WI38 (cell line): ENCODE measurements at regions not wholly inside any gene's neighbourhood (a gene's known extent, or its start where the extent isn't known, plus 50 kb on each side); places are given as distances from the start of the nearest gene placed in this dataset.

Source experiments
- H3K4me3 ChIP-seq: 2 replicates; pipeline ENCODE4 v1.5.1; 2011; ENCODE audit warnings: low read depth, mild to moderate bottlenecking, control low read depth, low read length
- CTCF ChIP-seq: IDR thresholded peaks from 2 replicates; pipeline ENCODE4 v1.5.1; 2012; ENCODE audit warnings: low read depth, mild to moderate bottlenecking, control low read depth, low read length

DNA sequence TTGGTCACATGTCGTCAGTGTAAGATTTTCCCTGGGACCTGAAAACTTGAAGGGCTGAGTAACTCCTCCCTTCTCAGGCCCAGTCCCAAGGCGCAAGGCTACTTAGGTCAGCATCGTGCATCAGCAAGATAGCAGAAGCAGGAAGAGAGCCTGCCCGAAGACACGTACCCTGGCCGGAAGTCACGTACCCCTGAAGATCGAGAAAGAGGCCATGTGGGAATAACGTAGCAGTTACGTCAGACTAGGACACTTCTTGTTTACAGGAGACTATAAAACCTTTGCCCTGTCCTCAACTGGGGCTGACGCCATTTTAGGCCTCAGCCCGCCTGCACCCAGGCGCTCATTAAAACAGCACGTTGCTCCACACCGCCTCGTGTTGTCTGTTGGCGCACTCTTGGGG lies 114.3 kb upstream of the GALNT17 start:
- no peak overlapping the region for H3K4me3 ChIP-seq
- TF ChIP-seq CTCF = no peak

GRCh38 chr7:71019706-71020105 lies 112.2 kb upstream of the GALNT17 start:
- no peak for TF ChIP-seq CTCF
- H3K4me3 ChIP-seq = no peak overlapping the region

- H3K4me3 ChIP-seq = no peak overlapping the region
- TF ChIP-seq CTCF = no peak
Observed at GRCh38 chr7:71021131-71021530, 110.8 kb upstream of the GALNT17 start.

- no peak for TF ChIP-seq CTCF
- no peak overlapping the region for H3K4me3 ChIP-seq
Observed at GRCh38 chr7:71026680-71027079, 105.3 kb upstream of the GALNT17 start.

GRCh38 chr7:71034243-71034642 lies 97.7 kb upstream of the GALNT17 start:
- TF ChIP-seq CTCF = no peak
- H3K4me3 ChIP-seq = no peak overlapping the region

DNA sequence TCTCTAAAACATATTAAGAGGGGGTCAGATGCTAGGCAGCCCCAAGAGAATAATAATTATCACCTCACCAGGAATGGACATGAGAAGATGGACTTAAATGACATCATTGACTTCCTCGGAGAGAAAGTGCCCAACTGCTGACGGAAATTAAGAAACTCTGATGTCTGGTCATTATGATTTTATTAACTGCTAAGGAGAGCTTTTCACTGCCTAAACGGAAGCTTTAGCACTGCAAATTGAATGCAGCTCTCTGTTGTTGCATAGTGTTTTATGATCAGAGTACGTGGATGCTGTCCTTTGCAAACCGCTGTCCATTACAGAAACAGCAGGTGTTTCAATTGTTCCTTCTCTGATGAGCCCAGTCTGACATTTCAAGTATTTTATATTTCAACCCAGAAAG lies 89.4 kb upstream of the GALNT17 start:
- H3K4me3 ChIP-seq = no peak overlapping the region

GRCh38 chr7:71050492-71050891 lies 81.5 kb upstream of the GALNT17 start:
- H3K4me3 ChIP-seq = no peak overlapping the region
- no peak for TF ChIP-seq CTCF

More for the DNA sequence above, 89.4 kb upstream of the GALNT17 start:
- no peak for TF ChIP-seq CTCF
